ENCODE measurements at regions not wholly inside any gene's neighbourhood (a gene's known extent, or its start where the extent isn't known, plus 50 kb on each side); places are given as distances from the start of the nearest gene placed in this dataset.
"Not testable (repeated sequence)": the region's sequence is repeated elsewhere in the genome, so short reads cannot be mapped to it uniquely, and the experiment has no call there.

GRCh38 chr15:67920524-67921240 is 80.8 kb upstream of the RNU6-1 start:
- DNase-seq = no peak

DNA sequence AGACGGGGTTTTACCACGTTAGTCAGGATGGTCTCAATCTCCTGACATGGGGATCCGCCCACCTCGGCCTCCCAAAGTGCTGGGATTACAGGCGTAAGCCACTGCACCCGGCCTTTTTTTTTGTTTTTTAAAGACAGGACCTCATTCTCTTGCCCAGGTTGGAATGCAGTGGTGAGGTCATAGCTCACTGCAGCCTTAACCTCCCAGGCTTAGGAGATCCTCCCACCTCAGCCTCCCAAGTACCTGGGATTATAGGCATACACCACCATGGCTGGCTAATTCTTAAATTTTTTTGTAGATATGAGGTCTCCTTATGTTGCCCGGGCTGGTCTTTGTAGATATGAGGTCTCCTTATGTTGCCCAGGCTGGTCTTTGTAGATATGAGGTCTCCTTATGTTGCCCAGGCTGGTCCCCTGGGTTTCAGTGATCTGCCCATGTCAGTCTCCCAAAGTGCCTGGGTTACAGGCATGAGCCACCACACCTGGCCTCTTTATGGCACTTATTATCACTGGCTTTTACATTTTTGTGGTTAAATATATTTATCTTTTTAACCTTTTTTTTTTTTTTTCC is 82.3 kb upstream of the RNU6-1 start:
- DNase-seq = no peak

- DNase-seq = no peak
These were observed 83.4 kb upstream of the RNU6-1 start for GRCh38 chr15:67922971-67923945.

DNA sequence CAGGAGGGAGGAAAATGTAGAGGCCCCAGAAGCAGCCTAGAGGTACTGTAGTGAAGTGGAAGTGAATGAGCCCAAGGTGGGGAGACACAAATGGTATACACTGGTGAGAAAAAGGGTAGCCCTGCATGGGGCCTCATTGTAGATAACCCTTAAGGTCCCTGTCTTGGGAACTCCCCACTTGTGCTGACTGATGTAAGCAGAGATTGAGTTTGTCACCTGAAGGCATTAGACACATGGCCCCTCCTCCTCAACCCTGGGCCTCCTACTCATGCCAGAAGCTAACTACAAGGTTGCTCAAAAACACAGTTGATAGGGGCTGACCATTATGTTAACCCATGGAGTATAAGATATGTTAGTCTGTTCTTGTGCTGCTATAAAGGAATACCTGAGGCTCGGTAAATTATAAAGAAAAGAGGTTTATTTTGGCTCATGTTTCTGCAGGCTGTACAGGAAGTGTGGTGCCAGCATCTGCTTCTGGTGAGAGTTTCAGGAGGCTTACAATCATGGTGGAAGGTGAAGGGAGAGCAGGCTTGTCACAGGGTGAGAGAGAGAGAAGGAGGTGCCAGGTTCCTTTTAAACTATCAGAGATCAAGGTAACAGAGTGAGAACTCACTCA is 84.6 kb upstream of the RNU6-1 start:
- no peak for DNase-seq

GRCh38 chr15:67925182-67925581 is 85.3 kb upstream of the RNU6-1 start:
- DNase-seq = no peak

- DNase-seq = no peak
These were observed 87.8 kb upstream of the RNU6-1 start for GRCh38 chr15:67927501-67928168.

DNA sequence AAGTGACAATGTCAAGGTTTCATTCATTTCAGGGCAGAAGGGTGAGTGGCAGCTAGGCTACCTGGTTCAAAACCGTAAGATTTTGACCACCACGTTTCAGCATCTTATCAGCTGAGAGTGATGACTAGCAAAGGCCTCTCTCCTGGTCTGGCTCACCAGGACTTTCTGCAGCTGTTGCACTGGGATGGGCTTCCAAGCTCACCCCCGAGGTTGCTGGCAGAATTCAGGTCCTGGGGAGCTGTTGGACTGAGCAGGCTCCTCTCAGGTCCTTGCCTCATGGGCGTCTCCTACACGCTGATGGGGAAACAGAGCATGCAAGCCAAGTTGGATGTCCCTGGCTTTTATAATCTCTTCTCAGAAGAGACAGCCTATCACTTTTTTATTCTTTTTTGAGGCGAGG is 88.8 kb upstream of the RNU6-1 start:
- DNase-seq = no peak

DNA sequence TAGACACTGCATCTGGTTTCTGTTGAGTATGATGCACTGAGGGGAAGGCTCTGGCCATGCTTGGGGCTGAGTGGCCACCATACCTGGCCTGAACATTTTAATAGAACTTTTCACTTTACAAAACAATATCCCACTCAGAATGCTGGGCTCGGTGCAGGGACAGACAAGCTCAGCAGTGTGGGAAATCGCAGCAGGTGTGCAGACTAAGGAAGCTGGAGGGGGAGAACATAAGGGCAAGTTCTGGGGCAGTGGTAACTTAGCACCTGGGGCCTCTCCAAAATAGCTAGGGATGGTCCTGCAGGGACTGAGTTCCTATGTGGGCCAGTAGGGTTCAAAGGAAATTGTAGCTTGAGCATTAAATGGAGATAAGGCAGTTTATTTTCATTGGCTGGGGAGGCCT is 90.9 kb upstream of the RNU6-1 start:
- DNase-seq = no peak

DNA sequence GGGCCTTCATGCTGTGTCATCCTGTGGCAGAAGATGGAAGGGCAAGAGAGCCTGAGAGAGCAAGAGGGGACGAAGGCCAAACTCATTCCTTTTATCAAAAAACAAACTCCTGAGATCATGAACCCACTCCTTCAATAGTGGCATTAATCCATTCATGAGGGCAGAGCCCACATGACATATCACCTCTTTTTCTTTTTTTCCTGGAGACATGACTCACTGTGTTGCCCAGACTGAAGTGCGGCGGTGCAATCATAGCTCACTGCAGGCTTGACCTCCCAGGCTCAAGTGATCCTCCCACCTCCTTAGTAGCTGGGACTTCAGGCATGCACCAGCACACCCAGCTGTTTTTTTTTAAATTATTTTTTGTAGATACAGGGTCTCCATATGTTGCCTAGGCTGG is 92.0 kb upstream of the RNU6-1 start:
- DNase-seq = no peak

GRCh38 chr15:67934126-67934525 is 94.3 kb upstream of the RNU6-1 start:
- peak; percentile 7 for DNase-seq

DNA sequence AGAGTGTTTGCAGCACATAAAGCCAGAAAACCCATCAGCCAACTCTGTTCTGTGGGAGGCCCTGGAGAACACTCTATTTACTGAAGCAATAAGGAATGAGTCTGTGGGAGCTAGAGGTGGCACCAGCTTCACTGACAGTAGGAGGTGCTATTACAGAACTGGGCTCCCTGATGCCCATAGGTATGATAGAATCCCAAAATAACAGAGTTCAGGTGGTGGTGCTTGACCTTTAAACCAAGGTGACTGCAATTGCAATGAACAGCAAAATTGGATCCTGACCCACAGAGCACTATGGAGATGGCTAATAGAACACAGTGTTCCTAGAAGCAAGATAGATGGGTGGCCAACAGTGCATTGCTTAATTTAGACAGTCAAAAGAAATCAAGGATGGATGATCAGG is 95.4 kb upstream of the RNU6-1 start:
- no peak for DNase-seq

GRCh38 chr15:67936258-67936657 is 96.4 kb upstream of the RNU6-1 start:
- no peak for DNase-seq

- DNase-seq = no peak
These were observed 97.4 kb upstream of the RNU6-1 start for GRCh38 chr15:67937153-67937761.

GRCh38 chr15:67939179-67939578 is 99.3 kb upstream of the RNU6-1 start:
- not testable (repeated sequence) for DNase-seq

- not testable (repeated sequence) for DNase-seq
These were observed 99.9 kb upstream of the RNU6-1 start for GRCh38 chr15:67939588-67940323.

GRCh38 chr15:67940324-67940719 is 100.5 kb upstream of the RNU6-1 start:
- DNase-seq = no peak

GRCh38 chr15:67941648-67942310 is 101.9 kb upstream of the RNU6-1 start:
- DNase-seq = no peak

GRCh38 chr15:67943475-67943874 is 103.6 kb upstream of the RNU6-1 start:
- no peak for DNase-seq

GRCh38 chr15:67944010-67944641 is 104.3 kb upstream of the RNU6-1 start:
- no peak for DNase-seq

- no peak for DNase-seq
These were observed 105.3 kb upstream of the RNU6-1 start for GRCh38 chr15:67945131-67945530.

All from OCI-M1 (cell line).